A204.1 (cell line): ENCODE measurements at regions not wholly inside any gene's neighbourhood (a gene's known extent, or its start where the extent isn't known, plus 50 kb on each side); places are given as distances from the start of the nearest gene placed in this dataset.
"Not testable (repeated sequence)": the region's sequence is repeated elsewhere in the genome, so short reads cannot be mapped to it uniquely, and the experiment has no call there.

ENCODE experiments used
- FAIRE-seq: peaks from 2 replicates; lab custom pipeline; 2012; peaks lifted over from hg19 to GRCh38; lab: Jason Lieb, UNC

- no peak for FAIRE-seq
Observed at GRCh38 chr6:133756078-133756695, 132.7 kb upstream of the TCF21 start.

- no peak for FAIRE-seq
Observed at GRCh38 chr6:133757335-133757734, 131.6 kb upstream of the TCF21 start.

- no peak for FAIRE-seq
Observed at GRCh38 chr6:133758815-133759335, 130.0 kb upstream of the TCF21 start.

GRCh38 chr6:133759524-133759923 lies 129.4 kb upstream of the TCF21 start:
- FAIRE-seq = no peak

GRCh38 chr6:133761706-133762105 lies 127.2 kb upstream of the TCF21 start:
- FAIRE-seq = no peak

GRCh38 chr6:133764008-133764753 lies 124.7 kb upstream of the TCF21 start:
- no peak for FAIRE-seq

GRCh38 chr6:133764754-133765208 lies 124.1 kb upstream of the TCF21 start:
- FAIRE-seq = no peak

- no peak for FAIRE-seq
Observed at GRCh38 chr6:133767357-133767970, 121.4 kb upstream of the TCF21 start.

GRCh38 chr6:133768656-133769295 lies 120.1 kb upstream of the TCF21 start:
- FAIRE-seq = no peak

GRCh38 chr6:133769463-133769862 lies 119.5 kb upstream of the TCF21 start:
- FAIRE-seq = no peak

- FAIRE-seq = no peak
Observed at GRCh38 chr6:133772567-133772966, 116.3 kb upstream of the TCF21 start.

GRCh38 chr6:133773776-133774175 lies 115.1 kb upstream of the TCF21 start:
- no peak for FAIRE-seq

GRCh38 chr6:133774356-133774755 lies 114.6 kb upstream of the TCF21 start:
- FAIRE-seq = no peak

- no peak for FAIRE-seq
Observed at GRCh38 chr6:133778414-133779130, 110.3 kb upstream of the TCF21 start.

GRCh38 chr6:133779916-133780695 lies 108.8 kb upstream of the TCF21 start:
- FAIRE-seq = no peak

- no peak for FAIRE-seq
Observed at GRCh38 chr6:133786016-133786415, 102.9 kb upstream of the TCF21 start.

GRCh38 chr6:133787122-133787521 lies 101.8 kb upstream of the TCF21 start:
- no peak for FAIRE-seq

GRCh38 chr6:133787859-133788505 lies 100.9 kb upstream of the TCF21 start:
- no peak for FAIRE-seq

- no peak for FAIRE-seq
Observed at GRCh38 chr6:133788556-133788955, 100.4 kb upstream of the TCF21 start.

- FAIRE-seq = not testable (repeated sequence)
Observed at GRCh38 chr6:133789449-133789848, 99.5 kb upstream of the TCF21 start.

GRCh38 chr6:133790756-133791155 lies 98.2 kb upstream of the TCF21 start:
- not testable (repeated sequence) for FAIRE-seq
